HEK293T (cell line): ENCODE measurements at regions not wholly inside any gene's neighbourhood (a gene's known extent, or its start where the extent isn't known, plus 50 kb on each side); places are given as distances from the start of the nearest gene placed in this dataset.

ENCODE experiments used
- ELF4 ChIP-seq: fragments of 450-650 bp; IDR thresholded peaks from 2 replicates; pipeline ENCODE4 v1.6.1; 2017; ENCODE audit warnings: antibody characterized with exemption
- FOXA1 ChIP-seq: fragments of 450-650 bp; IDR thresholded peaks from 2 replicates; pipeline ENCODE4 v1.6.1; 2016; ENCODE audit warnings: mild to moderate bottlenecking
- NFRKB ChIP-seq: fragments of 450-650 bp; IDR thresholded peaks from 2 replicates; pipeline ENCODE4 v1.6.1; 2016; ENCODE audit warnings: mild to moderate bottlenecking, moderate library complexity
- PKNOX1 ChIP-seq: fragments of 450-650 bp; IDR thresholded peaks from 2 replicates; pipeline ENCODE4 v1.6.1; 2016
- SUZ12 ChIP-seq: fragments of 450-650 bp; IDR thresholded peaks from 2 replicates; pipeline ENCODE4 v1.6.1; 2016; ENCODE audit warnings: mild to moderate bottlenecking
- TARDBP ChIP-seq: fragments of 450-650 bp; IDR thresholded peaks from 2 replicates; pipeline ENCODE4 v1.6.1; 2016

GRCh38 chr2:37826611-37827010 is 98.5 kb upstream of the RMDN2 start:
- TF ChIP-seq FOXA1 (no peak), TARDBP (no peak), PKNOX1 (no peak), SUZ12 (no peak), ELF4 (no peak), NFRKB (no peak)
